HG02870 (cell line): ENCODE measurements at regions not wholly inside any gene's neighbourhood (a gene's known extent, or its start where the extent isn't known, plus 50 kb on each side); places are given as distances from the start of the nearest gene placed in this dataset.

ENCODE experiments used
- ATAC-seq: cut with Tn5 transposase; IDR thresholded peaks from one replicate; pipeline ENCODE4 v1.9.1; 2021; ENCODE audit warnings: mild to moderate bottlenecking, moderate library complexity; ENCODE audit not compliant: unreplicated experiment

DNA sequence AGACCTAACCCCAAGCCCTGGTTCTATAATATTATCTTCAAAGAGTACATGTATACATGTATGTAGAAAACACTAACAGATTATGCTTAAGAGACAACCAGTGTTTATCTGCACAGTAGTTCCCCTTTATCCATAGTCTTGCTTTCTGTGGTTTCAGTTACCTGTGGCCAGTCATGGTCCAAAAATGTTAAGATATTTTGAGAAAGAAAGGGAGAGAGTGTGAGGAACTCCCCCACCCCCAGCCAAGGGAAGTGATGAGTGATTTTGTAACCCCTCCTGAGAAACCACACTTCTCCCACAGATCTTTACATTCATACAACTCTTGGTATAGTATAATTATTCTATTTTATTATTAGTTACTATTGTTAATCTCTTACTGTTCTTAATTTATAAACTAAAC is 77.3 kb upstream of the CNTN1 start:
- peak; percentile 70 for ATAC-seq

DNA sequence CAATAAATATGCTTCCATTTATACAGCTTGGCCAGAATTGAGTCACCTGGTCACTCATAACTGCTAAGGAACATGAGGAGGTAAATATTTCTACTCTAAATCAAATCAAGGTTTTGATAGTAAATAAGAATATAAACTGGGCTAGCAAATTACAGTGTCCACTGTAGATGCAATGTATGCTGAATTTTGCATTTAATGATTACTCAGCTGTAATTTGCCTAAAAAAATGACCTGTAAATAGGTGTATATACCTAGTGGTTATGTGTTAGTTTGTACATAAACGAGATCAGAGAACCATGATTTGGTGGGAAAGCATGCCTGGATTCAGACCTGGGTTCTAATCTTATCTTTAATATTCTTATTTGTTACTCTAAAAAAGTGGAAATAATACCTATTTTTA is 76.6 kb upstream of the CNTN1 start:
- ATAC-seq: no peak

DNA sequence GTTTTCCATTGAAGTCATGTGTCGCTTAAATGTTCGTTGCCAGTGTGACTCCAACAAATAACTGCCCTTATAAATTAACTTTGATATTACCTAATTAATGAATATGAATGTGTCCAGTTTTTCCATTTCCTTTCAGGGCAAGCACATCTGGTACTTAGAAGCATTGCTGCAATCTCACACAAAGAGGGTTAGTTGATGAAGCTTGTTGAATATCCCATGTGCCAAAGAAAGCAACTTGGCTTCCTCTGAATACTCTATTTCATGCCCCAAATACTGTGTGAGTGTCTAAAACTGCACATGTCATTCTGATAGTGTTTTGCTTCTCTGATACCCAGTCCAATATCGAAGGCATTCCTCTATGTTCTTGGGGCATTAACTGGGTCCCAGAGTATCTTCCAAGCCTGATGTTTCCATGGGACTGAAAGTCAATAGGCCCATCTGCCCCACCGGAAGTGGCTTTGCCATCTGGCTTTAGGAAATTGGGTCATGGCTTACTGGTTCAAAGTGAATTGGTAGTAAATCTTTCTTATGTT is 75.8 kb upstream of the CNTN1 start:
- no peak for ATAC-seq

DNA sequence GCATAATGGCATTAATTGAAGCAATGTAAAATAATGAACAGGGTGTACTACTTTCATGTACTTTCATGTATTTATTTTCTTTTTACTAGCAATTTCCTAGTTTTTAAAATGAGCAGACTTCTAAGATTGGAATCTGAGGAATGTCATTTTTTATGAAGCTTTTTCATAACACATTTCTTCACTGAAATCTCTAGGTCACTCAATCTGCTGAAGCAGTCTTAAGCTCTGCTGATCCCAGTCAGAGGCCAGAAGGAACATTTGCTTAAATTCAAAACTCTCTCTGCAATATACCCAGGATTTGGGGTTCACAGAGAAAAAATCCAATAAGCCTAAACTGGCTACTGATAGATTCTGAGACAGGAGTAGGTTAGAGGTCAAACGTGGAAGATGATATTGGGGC is 73.6 kb upstream of the CNTN1 start:
- no peak for ATAC-seq

DNA sequence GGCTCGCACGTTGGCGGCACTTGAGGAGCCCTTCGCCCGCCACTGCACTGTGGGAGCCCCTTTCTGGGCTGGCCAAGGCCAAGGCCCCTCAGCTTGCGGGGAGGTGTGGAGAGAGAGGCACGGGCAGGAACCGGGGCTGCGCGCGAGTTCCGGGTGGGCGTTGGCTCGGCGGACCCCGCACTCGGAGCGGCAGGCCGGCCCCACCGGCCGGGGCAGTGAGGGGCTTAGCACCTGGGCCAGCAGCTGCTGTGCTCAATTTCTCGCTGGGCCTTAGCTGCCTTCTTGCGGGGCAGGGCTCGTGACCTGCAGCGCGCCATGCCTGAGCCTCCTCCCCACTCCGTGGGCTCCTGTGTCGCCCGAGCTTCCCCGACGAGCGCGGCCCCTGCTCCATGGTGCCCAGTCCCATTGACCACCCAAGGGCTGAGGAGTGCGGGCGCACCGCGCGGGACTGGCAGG is 71.6 kb upstream of the CNTN1 start:
- no peak for ATAC-seq

DNA sequence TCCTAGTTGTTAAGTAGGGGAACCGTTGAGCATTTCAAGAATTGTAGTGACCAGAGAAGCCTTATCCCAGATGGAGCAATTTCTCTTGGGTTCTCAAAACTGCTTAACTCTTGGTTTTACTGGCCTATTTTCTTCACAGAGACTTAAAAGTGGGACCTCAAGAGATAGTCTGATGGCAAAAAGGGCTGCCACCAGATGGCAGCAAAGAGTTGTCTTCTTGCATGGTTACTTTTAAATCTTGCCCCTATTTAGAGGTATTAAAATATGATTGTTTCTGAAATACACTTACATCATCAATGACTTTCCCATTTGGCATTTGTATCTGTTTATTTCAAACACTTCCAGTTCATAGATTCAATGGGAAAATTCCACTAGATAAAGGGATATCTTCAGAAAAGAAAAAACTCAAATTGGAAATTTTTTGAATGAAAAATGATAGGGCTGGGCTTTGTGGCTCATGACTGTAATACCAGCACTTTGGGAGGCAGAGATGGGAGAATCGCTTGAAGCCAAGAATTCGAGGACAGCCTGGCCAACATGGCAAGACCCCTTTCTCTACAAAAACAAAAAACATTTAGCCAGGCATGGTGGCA is 69.9 kb upstream of the CNTN1 start:
- ATAC-seq: peak; percentile 62

DNA sequence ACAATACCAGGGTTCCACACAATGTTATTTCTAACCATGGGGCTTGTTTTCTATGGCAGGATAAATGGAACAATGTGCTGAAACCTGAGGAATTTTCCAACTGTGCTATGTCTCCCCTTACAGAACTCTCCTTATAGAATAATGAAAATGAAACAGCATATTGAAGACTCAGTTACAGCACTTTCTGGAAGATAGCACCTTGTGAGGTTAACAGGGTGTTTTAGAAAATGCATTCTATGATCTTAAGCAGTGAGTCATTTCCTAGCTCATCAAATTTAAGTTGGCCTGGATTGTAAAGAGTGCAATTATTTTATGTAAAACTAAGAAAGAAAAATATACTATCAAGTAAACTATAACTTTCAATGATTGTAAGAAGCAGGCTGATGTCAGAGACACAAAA is 60.1 kb upstream of the CNTN1 start:
- no peak for ATAC-seq

DNA sequence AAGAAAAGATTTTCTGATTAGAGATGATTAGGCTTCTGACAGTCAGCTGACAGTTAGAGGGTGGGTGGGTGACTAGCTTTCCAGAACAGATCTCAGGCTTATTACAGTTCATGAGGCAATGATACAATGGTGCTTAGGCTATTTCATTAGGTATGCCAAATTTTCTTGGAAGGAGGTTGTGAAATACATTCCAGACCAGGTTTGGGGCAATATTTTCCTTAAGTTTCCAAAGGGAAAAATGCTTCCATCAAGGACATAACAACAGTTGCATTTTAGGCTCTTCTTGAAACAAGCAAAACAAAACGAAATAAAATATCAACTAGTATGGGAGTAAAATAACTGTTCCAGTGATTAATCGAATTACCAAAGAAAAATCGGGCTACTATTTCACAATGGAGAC is 59.3 kb upstream of the CNTN1 start:
- ATAC-seq: no peak

DNA sequence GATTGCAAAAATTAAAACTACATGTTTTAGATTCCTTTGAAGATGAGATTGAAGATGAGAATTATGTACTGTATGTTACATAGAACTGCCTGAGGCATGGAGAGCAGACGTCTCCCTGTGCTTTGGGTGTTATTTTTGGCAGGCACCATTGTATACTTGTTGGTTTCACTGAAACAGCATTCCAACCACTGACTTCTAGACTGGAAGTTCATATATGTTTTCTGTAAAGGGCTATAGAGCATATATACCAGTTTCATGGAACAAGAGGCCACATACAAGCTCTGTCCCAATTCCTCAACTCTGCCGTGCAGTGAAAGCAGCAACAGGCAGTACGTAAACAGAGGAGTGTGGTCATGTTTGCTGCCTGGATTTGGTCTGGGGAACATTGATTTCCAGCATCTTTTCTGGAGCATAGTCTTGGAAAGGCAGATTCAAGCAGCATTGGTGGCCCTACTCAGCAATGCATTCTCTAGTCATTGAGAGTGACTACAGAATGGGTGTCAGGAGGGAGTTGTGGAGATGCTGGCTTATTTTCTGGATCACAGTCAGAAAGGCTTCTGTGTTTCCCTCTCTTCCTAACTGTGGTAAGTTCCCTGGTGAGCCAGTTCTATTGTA is 57.6 kb upstream of the CNTN1 start:
- no peak for ATAC-seq

DNA sequence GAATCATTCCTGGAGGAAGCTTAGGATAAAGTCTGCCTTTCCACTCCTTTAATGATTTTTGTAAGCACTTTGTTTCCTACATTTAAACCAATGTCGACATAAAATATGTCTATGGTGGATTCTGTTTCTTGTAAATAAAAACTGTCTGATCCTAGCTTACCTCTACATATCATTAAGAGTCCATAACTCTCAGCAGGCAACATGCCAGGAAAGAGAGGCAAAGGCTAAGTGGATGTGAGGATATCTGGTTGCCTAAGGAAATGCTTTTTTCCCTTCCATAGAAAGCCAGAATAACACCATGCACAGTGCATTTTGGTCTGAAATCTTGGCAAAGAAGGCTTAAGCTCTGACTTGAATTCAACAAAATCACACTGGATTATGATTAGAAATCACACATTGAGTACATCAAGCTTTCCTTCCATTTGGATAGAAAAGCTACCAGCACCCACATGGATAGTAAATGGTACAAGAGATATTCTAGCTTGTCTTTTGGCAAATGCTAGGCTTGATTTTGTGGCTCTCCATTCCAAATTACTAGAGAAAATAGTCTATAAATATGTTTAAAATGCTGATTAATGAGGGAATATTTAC is 57.0 kb upstream of the CNTN1 start:
- no peak for ATAC-seq
